OCI-LY1 (cell line): ENCODE measurements at regions not wholly inside any gene's neighbourhood (a gene's known extent, or its start where the extent isn't known, plus 50 kb on each side); places are given as distances from the start of the nearest gene placed in this dataset.

Source experiments
- H2AFZ ChIP-seq: fragments of 200-600 bp; sonication (generic), shearing (Covaris generic); 2 replicates; pipeline ENCODE4 v1.6.0; 2014; ENCODE audit warnings: antibody characterized with exemption, mild to moderate bottlenecking, low read length
- H3F3A ChIP-seq: fragments of 200-600 bp; sonication (generic), shearing (Covaris generic); 2 replicates; pipeline ENCODE4 v1.6.0; 2014; ENCODE audit warnings: mild to moderate bottlenecking, antibody characterized with exemption, low read length, moderate library complexity; ENCODE audit not compliant: insufficient read depth
- H3K27ac ChIP-seq: fragments of 200-600 bp; sonication (generic); 2 replicates; pipeline ENCODE4 v1.5.1; 2014; ENCODE audit warnings: low read length, mixed run types, mild to moderate bottlenecking, low read depth; ENCODE audit not compliant: poor library complexity, severe bottlenecking
- H3K27me3 ChIP-seq: fragments of 200-600 bp; sonication (generic); 2 replicates; pipeline ENCODE4 v1.6.0; 2014; ENCODE audit warnings: antibody characterized with exemption, mild to moderate bottlenecking, low read length, moderate library complexity; ENCODE audit not compliant: insufficient read depth
- H3K36me3 ChIP-seq: fragments of 200-600 bp; sonication (generic); 2 replicates; pipeline ENCODE4 v1.6.1; 2014; ENCODE audit warnings: mild to moderate bottlenecking, antibody characterized with exemption, low read length, moderate library complexity, mixed read lengths; ENCODE audit not compliant: insufficient read depth
- H3K4me1 ChIP-seq: fragments of 200-600 bp; sonication (generic); 2 replicates; pipeline ENCODE4 v1.5.1; 2014; ENCODE audit warnings: mild to moderate bottlenecking, low read length, moderate library complexity; ENCODE audit not compliant: insufficient read depth, severe bottlenecking
- H3K4me2 ChIP-seq: fragments of 200-600 bp; sonication (generic), shearing (Covaris generic); 2 replicates; pipeline ENCODE4 v1.6.1; 2014; ENCODE audit warnings: low read length
- H3K4me3 ChIP-seq: fragments of 200-600 bp; sonication (generic); 2 replicates; pipeline ENCODE4 v1.5.1; 2014; ENCODE audit warnings: low read length, low read depth, mild to moderate bottlenecking, mixed read lengths; ENCODE audit not compliant: poor library complexity, severe bottlenecking
- H3K79me2 ChIP-seq: fragments of 200-600 bp; shearing (Covaris generic); 2 replicates; pipeline ENCODE4 v1.6.1; 2016; ENCODE audit warnings: mixed run types, low read length, mixed read lengths; ENCODE audit not compliant: insufficient read depth
- H3K9ac ChIP-seq: fragments of 200-600 bp; sonication (generic), shearing (Covaris generic); 2 replicates; pipeline ENCODE4 v1.6.1; 2014; ENCODE audit warnings: mild to moderate bottlenecking, low read length, mixed read lengths
- H3K9me2 ChIP-seq: fragments of 200-600 bp; sonication (generic), shearing (Covaris generic); 2 replicates; pipeline ENCODE4 v1.6.1; 2014; ENCODE audit warnings: low read depth, mild to moderate bottlenecking, low read length, mixed read lengths
- H3K9me3 ChIP-seq: fragments of 200-600 bp; shearing (Covaris generic); 2 replicates; pipeline ENCODE4 v1.6.1; 2014; ENCODE audit warnings: low read length, mixed read lengths
- H4K20me1 ChIP-seq: fragments of 200-600 bp; sonication (generic), shearing (Covaris generic); 2 replicates; pipeline ENCODE4 v1.6.0; 2016; ENCODE audit warnings: mild to moderate bottlenecking, low read length; ENCODE audit not compliant: insufficient read depth
- CTCF ChIP-seq: fragments of 200-600 bp; sonication (generic), shearing (Covaris generic); IDR thresholded peaks from 2 replicates; pipeline ENCODE4 v1.5.1; 2017; ENCODE audit warnings: mild to moderate bottlenecking, antibody characterized with exemption, low read length, moderate library complexity, mixed read lengths
- EZH2 ChIP-seq: fragments of 200-600 bp; sonication (generic), shearing (Covaris generic); IDR thresholded peaks from 2 replicates; pipeline ENCODE4 v1.8.0; 2017; ENCODE audit warnings: borderline replicate concordance, mixed run types, mild to moderate bottlenecking, antibody characterized with exemption, low read length, moderate library complexity, mixed read lengths

GRCh38 chr21:26659182-26659581, 86.1 kb upstream of the CYYR1 start:
- Histone ChIP-seq H3K9ac (no peak overlapping the region), H3K27ac (no peak overlapping the region), H4K20me1 (no peaks in the 10 kb centered on the region), H3F3A (no peaks in the 10 kb centered on the region), H3K27me3 (no peaks in the 10 kb centered on the region), H2AFZ (no peak overlapping the region), H3K4me1 (no peaks in the 10 kb centered on the region), H3K9me2 (no peaks in the 10 kb centered on the region), H3K4me2 (no peak overlapping the region), H3K79me2 (no peaks in the 10 kb centered on the region), H3K9me3 (no peaks in the 10 kb centered on the region), H3K4me3 (no peak overlapping the region), H3K36me3 (no peaks in the 10 kb centered on the region)
- no peak for TF ChIP-seq EZH2

- Histone ChIP-seq H3K27me3 (no peaks in the 10 kb centered on the region), H3K9me2 (no peaks in the 10 kb centered on the region), H3K4me1 (no peaks in the 10 kb centered on the region), H3F3A (no peaks in the 10 kb centered on the region), H2AFZ (no peak overlapping the region), H3K4me2 (no peak overlapping the region), H3K27ac (no peak overlapping the region), H3K9ac (no peak overlapping the region), H3K9me3 (no peaks in the 10 kb centered on the region), H3K36me3 (no peaks in the 10 kb centered on the region), H4K20me1 (no peaks in the 10 kb centered on the region), H3K79me2 (no peaks in the 10 kb centered on the region), H3K4me3 (no peak overlapping the region)
- no peak for TF ChIP-seq EZH2
- no peak for TF ChIP-seq CTCF
These were observed 82.4 kb upstream of the CYYR1 start for GRCh38 chr21:26655460-26655859.

GRCh38 chr21:26653430-26653829, 80.3 kb upstream of the CYYR1 start:
- Histone ChIP-seq H3K9me2 (no peaks in the 10 kb centered on the region), H3K36me3 (no peaks in the 10 kb centered on the region), H3F3A (no peaks in the 10 kb centered on the region), H2AFZ (no peak overlapping the region), H3K27me3 (no peaks in the 10 kb centered on the region), H3K4me3 (no peak overlapping the region), H3K4me2 (no peak overlapping the region), H3K27ac (no peak overlapping the region), H4K20me1 (no peaks in the 10 kb centered on the region), H3K9me3 (no peaks in the 10 kb centered on the region), H3K79me2 (no peaks in the 10 kb centered on the region), H3K9ac (no peak overlapping the region), H3K4me1 (no peaks in the 10 kb centered on the region)
- TF ChIP-seq EZH2: no peak
- TF ChIP-seq CTCF: no peak

- Histone ChIP-seq H3K36me3 (no peaks in the 10 kb centered on the region), H3K9ac (no peak overlapping the region), H3K4me3 (no peak overlapping the region), H3K4me2 (no peak overlapping the region), H4K20me1 (no peaks in the 10 kb centered on the region), H3K79me2 (no peaks in the 10 kb centered on the region), H2AFZ (no peak overlapping the region), H3K27ac (no peak overlapping the region), H3K9me2 (no peaks in the 10 kb centered on the region), H3K4me1 (no peaks in the 10 kb centered on the region), H3K9me3 (no peaks in the 10 kb centered on the region), H3F3A (no peaks in the 10 kb centered on the region), H3K27me3 (no peaks in the 10 kb centered on the region)
- TF ChIP-seq EZH2 (no peak), CTCF (no peak)
These were observed 79.8 kb upstream of the CYYR1 start for GRCh38 chr21:26652854-26653253.
